AG20443 (cell line): ENCODE measurements at regions not wholly inside any gene's neighbourhood (a gene's known extent, or its start where the extent isn't known, plus 50 kb on each side); places are given as distances from the start of the nearest gene placed in this dataset.

Source experiments
- DNase-seq: peaks from one replicate; pipeline ENCODE4 v3.0.0; 2012; ENCODE audit warnings: low spot score, mixed read lengths

DNA sequence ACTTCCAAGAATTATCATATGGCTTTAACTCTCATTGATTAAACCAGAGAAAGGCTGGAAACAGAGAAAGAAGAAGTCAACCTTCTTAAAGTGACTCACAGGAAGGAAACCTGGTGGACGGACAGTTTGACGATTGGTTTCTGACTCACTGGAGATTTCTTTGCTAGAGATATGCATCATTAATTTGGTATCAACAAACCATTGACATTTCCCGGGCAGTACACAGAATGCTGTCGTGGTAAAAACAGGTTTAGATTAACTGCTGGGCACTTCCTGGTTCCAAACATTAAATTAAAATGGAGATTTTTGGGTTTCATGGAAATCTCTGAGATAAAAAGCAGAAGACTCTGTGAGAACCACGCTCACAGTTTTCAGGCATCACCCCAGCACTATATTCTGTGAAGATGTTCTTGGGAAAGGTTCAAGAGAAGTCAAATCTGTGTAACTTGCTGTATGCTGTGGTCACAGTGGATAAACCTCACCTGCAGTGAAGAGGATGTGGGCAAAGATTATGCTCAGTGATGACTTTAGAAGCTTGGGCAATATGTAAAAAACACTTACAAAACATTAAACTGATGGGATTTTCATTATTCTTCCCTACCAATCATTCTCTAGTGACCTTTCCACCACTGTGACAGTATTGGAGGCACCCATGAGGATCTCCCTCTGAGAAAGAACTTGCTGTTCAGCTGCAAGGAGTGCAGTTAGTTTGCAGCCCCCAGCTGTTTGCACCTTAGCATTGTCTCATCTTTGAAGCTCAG, 61.1 kb upstream of the CD44 start:
- peak; percentile 26 for DNase-seq

DNA sequence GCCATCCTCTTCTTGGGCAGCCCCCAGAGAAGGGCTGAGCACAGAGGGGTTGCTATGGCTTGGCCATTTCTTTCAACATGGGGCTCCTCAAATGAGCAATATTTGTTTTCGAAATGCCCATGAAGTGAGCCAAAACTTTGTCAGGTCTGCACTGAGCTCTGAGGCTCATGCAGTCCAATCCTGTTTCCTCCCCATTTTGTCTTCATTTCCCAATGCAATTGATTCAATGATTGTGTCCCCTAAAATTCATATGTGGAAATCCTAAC, 60.6 kb upstream of the CD44 start:
- DNase-seq: no peak

DNA sequence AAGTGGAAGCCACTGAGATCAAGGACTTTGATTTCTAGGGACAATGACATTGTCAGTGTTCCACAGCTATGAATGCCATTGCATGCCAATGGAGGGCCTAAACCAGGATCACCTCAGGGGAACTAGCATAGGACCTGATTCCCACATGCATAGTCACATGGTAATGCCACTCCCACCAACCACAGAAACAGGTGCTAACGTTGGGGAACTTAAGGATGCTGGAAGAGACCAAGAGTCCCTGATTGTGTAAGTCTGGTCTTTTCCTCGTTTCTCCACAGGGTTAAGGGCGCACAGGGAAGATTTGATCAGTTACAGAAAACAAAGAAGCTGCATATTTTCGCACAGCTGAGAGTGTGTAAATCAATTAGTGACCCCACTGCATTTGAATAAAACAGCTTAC, 59.4 kb upstream of the CD44 start:
- no peak for DNase-seq

DNA sequence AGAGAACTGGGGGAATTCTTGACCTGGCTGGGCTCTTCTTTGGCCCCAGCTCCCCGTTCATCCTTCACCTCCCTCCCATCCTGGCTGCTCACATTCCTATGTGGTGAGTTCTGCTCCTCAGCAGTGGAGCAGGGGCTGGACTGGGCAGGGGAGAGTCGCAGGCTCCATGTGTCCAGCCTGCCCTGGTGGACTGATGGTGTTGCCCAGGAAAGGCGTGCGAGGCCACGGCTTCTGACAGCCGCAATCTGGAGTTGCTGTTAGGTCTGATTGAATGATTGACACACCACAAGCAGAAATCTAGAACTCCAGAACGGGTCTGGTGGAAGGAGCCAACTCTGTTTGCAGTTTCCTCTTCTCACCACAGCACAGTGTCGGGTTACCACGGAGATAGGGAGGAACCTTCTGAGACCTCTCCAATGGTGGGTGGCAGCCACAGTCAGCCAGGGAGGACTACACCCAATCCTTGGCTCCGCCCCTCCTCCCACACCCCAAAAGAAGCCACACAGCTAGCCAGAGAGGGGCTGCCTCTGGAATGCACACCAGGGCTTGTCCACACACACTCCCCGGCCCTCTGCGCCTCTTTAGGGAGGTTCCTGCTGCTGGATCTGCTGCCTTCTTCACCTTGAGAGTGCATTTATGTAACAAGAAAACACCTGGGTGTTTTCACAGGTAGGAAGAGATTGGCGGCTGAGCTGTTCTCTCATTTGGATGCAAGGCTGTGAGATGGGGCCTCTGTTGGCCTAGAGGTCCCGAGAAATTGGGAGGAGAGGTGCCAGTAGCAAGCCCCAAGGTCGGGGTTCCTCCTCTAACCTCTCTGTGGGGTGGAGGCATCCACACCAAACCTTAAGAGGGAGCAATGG, 56.4 kb upstream of the CD44 start:
- peak; percentile 92 for DNase-seq

DNA sequence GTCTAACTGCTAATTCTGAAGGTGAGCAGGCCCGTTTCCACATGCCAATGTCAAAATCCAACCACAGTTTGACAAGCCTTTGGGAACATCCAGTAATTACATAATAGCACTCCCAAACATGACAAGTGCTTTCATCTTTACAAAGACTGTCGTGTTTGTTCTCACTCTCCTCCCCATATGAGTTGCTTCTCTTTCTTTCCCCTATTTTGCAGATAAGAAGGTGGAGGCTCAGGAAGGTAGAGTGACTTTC, 55.9 kb upstream of the CD44 start:
- no peak for DNase-seq

DNA sequence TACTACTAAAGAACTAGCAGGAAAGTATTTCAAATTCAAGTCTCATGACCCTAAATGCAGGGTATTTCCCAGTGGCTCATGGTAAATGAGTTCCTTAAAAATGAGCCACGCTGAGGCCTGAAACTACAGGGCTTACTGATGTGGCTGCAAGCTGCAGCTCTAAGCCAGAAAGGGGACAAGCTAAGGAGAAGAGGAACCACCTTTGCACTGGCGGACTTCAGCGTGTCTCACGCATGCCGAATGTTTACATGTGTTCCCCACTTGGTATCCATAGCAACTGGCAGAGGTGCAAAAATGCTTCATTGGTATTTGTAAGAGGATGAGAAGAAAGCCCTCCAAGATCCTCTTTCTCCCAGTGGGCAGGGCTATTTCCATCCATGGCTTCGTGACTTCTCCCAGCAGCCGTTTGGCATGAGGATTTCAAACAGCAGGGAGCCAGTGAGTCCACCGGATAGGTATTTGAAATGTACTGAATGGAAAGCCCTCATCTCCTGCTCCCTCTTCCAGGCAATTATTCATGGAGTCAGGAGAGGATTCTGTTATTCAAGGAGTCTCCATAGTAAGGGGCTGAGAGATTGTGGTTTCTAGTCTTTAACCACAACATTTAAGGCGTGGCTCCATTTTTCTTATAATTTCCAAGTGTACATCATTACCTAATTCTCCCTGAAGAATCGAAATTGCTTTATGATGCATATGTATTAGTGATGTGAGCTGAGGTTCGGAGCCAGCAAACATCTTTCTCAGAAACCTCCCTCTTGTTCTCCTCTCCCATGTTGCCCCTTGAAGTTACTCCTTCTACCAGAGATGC, 55.3 kb upstream of the CD44 start:
- peak; percentile 92 for DNase-seq

DNA sequence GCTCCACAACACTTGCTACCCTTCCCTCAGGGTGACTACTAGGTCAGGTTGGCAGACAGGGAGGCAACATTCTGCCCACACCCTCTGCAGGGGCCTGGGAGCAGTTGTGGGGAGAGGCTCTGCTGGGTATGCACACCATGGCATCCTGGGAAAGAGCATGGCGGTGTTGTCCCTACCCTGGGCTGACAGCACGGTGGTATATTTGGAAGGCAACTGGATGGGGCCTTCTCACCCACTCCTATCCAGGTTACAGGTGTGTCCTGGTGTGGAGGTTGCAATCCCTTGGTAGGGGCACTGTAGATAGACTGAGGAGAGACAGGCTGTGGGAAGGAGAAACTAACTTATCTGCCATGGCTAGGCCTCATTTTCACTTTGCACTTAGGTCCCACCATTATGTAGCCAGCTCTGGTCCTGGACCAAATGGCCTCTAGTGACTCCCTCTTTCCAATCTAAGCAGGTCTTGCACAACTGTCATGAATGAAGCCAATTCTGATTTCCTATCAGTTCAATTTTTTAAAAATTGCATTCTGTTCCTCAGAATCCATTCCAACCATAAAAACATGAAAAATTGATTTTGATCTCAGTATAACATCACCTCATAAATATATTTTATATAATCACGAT, 54.0 kb upstream of the CD44 start:
- no peak for DNase-seq

DNA sequence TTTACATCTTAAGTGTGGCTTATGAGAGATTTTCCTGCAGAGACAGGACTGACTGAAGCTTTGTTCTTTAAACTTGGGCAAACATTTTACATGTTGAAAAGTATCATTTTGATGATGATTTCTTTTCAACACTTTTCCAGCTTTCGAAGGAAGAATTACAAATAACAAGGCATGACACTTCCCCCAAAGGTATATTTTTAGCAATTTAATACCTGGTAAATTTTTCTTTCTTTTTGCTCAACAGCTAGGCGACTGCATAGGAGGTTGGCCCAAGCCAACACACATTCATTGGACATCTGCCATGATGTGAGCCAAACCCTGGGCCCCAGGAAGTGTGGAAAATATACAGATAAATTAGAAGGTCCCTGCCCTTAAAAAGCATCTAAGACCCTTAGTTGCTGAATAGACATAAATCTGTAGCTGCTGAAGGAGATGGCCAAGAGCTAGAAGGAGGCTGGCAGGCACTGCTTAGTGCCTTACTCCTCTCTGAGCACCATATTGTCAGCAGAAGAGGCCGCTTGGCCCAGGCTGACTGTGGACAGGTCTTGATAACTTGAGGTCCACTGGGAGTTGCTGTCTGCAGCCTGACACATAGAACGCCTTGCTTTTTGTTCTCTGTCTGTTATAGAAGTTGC, 53.3 kb upstream of the CD44 start:
- no peak for DNase-seq

DNA sequence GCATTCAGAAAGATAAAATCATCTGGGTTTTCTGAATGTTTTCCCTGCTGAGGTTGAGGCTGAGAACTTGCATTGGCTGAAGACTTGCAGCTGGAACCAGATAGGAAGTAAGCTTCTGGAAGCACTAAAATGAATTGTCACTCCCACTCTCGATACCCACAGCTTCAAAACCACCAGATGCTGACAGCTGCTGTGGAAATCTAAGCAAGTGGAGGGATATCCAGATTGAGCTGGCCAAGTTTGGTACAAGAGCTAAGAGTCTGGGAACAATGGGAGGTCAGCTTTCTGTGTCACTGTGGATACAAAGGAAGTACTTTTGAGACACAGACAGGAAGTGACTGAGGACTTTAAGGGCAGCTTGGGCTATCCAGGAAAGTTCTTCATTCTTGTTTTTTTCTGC, 51.3 kb upstream of the CD44 start:
- peak; percentile 19 for DNase-seq

DNA sequence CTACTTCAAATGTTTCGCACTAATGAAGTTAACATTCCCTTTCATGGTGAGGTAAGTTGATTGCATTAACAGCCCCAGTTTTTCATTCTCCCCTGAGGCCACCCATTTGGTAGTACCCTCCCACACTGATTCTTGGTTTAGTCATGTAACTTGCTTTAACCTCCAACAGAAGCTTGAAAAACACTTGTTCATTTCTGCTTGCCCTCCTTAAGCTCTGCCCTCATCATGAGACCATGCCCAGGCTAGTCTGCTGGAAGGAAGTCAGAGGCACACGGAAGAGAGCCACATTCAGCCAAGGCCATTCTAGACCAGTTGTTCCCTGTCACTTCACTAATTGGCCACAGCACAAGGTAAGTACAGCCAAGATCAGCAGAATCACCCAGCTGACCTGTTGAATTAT, 50.7 kb upstream of the CD44 start:
- DNase-seq: no peak

DNA sequence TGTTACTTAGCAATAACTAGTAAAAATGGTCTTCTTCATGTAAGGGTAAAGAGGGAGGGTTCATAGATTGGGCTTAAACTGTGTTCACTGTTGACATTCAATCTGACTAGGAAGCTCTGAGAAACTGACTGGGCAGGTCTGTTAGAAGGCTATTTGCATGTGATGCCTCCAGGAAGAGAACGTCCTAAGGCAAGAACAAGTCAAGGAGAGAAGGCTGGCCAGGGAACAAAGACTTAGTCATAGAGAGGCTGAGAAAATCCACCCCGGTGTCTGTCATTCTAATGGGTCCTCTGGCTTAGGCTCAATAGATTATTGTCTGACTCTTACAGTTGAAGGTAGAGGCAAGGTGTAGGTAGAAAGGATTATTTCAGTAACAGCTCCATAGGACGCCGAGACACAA, 50.3 kb upstream of the CD44 start:
- peak; percentile 27 for DNase-seq
